Activated CD4-positive, alpha-beta T cell treated with anti-CD3 and anti-CD28 coated beads for 4 hours (primary cell): ENCODE measurements at regions not wholly inside any gene's neighbourhood (a gene's known extent, or its start where the extent isn't known, plus 50 kb on each side); places are given as distances from the start of the nearest gene placed in this dataset.

Source experiments
- DNase-seq, 2 donors: peaks; one replicate each; pipeline ENCODE4 v3.0.0-alpha.2; 2020

DNA sequence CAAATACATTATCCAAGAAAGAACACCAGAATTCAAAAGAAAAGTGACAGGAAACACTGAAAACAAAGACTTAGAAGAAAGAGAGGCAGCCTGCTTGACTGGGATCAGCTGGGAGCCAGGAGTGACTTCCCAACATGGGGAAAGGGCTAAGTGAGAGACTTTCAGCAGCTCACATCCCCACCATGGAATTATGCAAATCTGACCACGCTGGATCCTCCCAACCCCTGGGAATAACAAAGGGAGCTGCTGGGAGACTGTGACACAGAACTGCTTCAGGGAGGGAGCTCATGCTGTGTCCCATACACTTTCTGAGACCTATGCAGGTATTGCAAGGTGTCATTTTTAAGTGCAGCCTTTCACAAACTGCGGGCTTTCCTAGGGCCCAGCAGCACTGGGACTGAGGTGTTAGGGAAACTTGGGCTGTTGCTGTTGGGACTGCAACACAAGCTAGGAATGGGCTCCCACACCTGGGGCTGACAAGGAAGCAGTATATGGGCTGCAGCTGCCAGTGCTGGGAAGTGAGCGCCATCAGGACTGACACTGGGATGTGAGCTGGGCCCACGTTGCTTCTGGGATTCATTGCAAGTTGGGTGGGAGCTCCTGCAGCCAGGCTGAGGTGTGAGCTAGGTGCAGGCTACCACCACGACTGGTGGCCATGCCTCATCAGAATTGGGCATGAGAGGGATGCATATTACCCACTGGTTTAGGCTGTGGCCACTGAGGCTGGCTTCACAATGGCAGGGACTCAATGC is 139.1 kb downstream of the KDR start:
- DNase-seq: no peak

DNA sequence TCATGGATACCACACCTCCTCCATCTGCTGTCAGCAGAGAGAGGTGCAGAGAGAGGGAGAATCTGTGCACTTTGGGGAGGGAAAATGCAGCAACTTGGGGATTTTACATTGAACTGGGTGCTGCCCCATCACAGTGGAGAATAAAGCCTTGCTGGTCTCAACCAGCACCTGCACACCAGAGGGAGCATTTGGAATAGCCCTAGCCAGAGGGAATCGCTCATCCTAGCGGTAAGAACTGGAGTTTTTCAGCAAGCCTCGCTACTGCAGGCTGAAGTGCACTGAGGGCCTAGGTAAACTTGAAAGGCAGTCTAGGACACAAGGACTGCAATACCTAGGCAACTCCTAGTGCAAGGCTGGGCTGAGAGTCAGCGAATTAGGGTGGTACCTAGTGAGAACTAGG is 148.7 kb downstream of the KDR start:
- no peak for DNase-seq

DNA sequence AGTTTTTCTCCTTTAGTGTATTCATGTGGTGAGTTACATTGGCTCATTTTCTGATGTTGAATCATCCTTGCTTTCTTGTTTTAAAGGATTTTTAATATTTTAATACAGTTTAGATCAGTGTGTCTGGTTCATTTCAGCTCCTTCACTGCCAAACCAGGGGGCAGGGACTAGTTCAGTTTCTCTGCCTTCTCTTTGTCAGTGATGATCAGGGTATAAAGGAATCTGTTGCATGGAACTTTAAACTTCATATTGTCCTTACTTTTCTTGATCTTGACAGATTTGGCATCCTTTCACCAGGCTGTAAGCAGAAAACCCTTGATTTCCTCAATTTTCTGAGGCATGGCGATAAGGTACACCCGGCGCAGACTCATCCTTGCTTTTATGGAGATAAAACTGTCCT is 149.4 kb downstream of the KDR start:
- DNase-seq: no peak

DNA sequence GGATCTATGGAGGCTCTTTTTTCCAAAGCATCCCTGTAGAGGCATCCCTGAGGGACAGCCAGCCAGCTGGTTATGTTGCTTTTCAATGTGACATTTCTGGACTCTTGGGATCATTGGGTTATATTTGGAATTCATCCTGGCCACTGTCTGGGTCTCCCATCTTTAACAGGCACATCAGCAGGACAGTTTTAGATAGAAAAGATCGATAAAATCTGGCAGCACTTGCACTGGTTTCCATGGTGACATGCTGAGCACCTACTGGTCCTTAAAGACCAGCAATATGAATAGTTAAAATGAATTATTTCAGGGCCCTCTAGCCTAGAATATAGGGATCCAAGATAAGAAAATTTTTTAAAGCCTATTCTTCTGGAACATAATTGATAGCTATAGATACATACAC is 151.6 kb downstream of the KDR start:
- no peak for DNase-seq

DNA sequence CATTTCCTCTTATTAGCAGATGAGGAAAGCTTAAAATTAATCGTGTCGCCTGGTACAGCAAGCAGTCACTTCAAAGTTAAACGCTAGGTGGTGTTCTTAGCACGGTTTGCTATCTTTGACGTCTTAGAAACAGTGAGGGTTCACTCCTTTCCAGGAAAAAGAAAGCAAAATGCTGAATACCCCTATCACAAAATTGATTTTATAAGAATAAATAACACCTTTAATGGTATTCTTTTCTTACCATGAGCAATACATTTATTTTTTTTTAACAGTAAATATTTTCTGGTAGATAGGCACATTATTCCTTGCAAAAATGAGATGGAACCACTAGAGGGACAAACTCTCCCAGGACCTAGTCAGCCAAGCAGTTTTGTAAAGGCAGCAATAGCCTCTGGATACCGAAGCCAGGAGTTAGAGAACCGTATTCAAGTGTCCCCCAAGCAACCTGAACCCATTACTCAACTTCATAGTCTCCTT is 153.9 kb downstream of the KDR start:
- DNase-seq: no peak

DNA sequence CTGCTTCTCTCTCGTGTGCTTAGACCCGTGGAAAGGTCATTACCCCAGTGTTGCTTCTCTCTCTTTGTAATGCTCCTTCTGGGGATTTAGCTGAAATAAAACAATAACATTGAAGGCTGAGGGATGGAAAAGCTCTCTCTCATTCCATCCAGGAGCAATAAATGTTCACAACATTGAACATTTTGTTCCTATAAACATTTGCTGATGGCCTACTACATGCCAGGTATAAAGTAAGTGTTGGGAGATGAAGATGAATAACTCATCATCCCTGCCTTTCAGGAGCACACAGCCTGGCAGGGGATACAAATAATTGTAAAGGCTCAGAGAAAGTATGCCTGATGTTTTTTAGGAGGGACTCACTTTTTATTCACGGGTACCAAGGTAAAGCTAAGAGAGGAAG is 158.1 kb downstream of the KDR start:
- DNase-seq: no peak

DNA sequence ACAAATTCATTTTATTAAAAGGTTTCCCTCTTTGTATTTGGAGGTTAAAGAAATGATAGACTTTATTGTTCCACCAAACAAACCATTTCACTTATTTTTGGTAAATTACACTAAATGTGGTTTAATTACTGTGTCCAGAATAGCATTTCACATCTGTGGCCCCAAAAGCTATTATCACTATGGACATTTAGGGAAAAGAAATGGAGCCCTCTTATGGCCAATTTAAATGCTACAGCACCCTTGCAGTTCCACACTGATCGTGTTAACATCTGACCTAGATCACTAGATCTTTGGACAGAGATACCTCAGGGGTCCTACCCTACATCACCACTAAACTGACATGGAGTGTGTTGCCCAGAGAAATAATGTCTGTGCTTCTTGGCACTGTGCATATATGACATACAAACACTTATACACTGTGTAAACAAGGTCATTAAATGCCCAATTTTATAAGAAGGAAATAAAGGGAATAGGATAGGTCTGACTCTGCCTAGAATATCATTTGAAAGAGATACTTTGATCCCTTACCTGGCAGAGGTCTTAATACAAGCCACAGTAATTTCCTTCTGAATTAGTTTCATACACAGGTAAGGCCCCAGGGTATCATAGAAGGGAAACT is 163.9 kb downstream of the KDR start:
- DNase-seq: no peak

DNA sequence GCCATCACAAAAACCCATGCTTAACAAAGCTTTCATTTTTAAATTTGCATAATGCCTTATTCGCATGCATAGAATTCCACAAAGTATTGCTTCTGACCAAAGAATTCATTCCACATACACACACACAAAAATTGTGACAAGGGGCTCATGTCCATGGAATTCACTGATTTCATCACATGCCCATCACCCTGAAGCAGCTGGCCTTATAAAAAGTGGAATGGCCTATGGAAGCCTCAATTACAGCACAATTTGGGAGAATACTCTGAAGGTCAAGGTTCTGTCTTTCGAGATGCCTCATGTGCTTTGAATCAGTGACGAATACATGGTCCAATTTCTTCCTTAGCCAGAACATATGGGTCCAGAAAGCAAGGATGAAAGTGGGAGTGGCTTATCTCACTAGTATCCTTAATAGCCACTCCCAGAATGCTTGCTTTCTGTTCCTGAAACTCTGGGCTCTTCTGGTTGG is 165.7 kb downstream of the KDR start:
- DNase-seq: no peak

DNA sequence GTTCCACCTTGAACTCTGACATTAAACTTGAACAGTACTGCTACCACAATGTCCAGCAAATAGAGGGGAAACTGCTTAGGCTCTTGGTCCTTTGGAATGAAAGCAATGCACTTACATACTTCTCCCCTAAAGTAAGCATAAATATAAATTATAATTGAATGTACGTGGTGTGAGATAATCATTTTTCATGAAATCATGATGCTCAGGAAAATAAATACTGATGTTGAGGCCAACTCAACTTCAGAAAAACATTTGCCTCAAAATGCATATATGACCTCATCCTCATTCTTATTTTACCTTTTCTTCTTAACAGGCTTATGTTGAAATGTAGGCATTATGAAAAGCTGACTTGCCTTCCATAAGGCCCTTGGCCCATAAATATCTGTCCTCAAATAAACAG is 166.3 kb downstream of the KDR start:
- no peak for DNase-seq

DNA sequence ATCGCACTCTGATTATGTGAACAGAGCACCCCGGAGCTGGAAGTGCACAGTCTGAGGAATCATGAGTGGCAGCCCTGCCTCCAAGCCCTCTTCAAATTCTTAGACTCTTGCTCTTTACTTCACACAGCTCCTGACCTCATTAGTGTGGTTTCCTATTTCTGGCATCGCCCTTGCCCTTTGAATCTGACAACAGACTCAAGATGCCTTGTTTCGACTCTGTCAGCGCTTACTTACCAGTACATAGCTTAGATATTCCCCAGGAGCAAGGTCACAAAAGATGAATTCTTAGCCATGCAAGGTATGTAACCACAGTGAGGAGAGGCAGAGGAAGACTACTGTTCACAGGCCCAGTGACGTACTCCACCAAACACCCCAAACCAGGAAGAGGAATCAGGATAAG is 167.2 kb downstream of the KDR start:
- no peak for DNase-seq

DNA sequence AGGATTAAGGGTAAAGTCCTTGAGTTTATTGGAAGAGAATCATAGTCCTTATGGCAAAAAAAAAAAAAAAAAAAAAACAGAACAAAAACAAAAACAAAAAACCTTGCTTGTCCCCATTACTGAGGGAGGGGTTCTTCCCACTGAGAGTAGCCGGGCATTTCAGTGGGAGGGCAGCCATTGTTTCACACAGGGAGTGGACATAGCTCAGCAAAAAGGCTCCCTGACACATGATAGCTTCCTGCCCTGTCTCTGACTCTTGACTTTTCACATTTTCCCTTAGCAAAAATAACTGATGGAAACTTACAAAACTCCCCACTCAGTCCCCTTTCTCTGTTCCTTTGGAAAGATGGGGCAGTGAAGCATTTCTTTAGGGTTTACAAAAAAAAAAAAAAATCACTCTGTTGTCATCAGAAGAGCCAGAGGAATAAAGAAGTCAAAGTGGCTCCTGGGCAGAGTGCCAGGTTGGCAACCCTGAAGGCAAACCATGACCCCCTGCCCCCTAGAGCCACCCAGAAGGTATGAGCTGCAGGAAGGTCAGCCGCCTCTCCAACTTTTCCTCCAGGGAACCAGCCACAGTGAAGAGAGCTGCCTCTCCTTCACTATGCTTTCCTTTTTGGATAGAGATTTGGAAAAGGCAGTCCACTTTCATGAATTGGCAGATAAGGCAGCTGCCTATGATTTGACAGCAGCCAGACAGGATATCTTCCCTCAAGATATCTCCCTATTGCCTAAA is 170.6 kb downstream of the KDR start:
- no peak for DNase-seq

DNA sequence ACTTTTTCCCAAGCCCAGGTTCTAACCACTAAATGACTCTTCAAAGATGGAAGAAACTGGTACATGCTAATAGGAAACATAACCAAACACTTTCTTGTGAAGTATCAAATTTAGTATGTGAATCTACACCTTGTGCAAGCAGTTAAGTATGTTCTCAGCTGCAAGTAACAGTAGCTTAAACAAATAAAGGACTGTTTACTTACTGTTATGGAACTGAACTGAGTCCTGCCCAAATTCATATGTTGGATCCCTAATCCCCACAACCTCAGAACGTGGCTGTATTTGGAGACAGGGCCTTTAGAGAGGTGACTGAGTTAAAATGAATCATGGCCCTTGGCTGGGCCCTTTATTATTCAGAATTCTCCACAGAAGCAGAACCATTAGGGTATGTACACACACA is 178.7 kb downstream of the KDR start:
- no peak for DNase-seq

DNA sequence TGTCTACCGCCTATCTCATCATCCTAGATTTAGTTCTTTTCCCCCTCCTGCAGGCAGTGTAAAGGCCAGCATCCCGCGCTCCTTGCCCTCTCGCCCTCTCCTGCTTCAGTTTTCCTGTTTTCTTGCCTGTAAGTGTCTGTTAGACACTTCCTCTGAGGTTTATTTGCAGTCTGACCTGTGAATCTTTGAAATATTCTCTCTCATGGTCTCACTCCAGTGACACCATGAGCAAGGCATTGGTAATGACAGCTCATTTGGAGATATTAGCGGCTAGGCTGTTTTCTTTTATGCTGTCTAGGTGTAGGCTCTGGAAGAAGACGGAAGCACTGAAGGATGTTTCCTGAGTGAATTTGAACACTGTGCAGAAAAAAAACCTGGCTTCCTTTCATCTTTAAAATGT is 179.6 kb downstream of the KDR start:
- DNase-seq: no peak

DNA sequence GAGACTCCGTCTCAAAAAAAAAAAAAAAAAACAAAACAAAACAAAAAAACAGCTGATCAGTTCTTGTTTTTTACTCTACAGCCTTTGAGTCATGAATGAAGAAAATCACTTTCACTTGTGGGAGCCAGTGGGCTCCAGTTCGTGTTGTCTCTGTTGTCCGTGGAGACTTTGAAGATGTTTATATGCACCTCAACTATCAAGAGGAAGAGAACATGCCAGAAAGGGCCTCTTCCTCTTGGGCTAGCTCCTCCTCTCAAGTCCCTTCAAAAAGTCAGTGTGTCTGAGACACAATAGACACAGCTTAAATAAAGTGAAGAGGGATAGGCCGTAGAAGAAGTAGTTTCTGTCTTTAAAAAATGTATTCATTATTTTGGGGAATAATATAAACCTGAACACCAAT is 182.7 kb downstream of the KDR start:
- peak in 1 of 2 donors; percentile 12 for DNase-seq

DNA sequence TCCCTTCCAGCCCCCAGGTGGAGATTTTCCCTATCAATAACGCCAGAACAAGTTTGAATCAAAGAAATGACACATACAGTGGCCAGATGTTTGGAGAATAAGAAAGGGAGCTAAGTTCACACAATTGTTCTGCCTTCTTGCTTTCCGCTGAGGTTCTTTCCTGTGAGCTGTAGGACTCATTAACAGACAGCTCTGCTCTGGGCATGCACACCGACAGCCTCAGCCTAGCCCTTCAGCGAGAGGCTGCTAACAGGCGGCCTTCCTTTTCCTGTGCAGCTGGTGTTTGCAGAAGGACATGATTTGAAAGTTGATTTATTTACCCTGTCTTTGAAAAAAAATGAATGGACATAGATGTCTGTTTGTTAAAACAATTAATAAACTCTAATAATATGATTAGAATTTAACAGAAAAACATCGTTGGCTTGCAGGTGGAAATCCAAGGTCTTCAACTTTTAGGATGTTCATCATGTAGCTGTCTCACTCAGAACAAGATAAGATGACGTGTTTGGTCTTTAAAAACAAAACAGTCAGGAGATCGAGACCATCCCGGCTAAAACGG is 183.3 kb downstream of the KDR start:
- DNase-seq: peak in 1 of 2 donors; percentile 25

DNA sequence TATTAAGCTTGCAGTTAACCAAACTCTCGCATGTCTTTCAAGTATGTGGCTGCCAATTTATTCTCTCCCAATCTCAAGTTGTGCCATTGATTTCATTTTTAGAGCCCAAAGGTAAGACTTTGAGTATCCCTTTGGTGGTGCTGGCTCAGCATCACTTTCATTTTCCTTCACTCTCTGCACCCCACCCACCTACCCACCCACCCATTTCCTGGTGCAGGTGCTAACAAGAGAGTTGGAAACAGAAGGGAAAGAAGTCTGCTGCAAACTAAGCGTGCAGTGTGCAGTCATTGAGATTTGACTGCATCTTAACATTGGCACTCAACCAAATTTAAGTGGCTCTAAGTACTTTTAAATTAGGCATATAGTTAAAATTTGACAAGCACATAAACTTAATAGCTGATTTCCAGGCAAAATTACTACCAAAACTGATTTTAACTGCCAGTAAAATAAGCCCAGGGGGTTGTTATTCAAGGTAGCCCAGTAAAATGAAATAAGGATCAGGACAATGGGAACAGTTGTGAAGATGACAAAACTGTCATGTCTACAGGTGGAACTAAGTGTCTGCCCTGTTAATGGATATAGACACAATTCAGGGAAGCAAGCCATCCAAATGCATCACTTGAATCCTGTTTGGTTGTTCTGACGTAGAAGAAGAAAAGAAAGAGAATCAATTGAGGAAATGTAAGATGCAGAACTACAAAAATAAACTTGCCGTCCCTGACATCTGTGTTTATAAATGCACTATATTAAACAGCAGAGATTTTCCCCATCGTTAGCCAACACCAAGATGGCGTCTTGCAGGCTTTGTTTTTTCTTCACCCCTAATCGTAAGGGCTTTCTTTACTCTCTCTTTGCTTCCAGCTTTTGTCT is 184.2 kb downstream of the KDR start:
- peak; percentile 21 to 47 for DNase-seq

DNA sequence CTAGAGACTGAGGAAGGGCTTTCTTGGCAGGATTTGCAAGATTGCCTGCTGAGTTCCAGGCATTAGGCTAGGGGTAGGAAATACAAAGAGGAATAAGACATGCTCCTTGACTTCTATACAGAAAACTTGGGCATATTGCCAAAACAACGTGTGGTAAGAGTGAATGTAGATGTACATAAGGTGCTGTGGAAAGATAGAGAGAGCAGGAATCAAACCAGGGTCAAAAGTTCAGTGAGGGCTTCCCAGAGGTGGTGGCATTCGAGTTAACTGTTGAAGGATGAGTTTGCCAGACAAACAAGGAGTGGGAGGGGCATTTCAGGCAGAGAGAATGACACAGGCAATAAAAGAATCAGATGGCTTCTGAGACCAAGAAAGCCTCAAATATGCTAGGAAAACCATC is 187.9 kb downstream of the KDR start:
- no peak for DNase-seq

DNA sequence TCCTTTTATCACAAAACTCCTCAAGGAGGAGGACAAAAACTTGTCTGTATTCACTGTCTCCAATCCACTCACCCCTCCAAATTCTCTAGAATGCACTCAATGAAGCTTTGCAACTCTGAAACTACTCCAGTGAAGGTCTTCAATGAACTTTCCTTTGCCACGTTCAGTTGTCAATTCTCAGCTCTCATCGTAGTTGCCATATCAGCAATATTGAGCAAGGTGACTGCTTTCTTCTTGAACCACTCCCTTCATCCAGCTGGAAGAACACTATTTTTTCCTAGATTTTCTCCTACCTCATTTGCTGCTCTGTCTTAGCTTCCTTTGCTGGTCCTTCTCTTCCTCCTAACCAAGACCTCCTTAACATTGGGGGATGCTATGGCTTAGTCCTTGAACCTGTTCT is 191.8 kb downstream of the KDR start:
- DNase-seq: no peak

DNA sequence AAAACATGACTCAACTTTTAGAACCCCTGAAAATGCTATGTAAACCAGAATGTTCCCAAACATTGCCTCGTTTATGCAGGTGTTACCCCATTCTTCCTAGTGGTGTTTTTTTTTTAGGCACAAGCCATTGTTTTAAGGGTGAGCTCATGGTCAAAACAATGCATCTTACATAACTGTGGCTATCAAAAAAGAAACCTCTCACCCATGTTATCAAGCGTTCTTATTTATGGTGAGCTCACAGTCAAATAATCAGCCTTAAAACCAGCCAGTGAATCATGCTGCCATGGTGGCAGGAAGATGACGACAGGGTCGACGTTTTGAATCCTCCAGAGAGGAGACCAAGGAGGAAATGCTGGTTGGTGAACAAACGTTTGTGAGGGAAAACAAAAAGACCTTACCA is 195.2 kb downstream of the KDR start:
- no peak for DNase-seq

DNA sequence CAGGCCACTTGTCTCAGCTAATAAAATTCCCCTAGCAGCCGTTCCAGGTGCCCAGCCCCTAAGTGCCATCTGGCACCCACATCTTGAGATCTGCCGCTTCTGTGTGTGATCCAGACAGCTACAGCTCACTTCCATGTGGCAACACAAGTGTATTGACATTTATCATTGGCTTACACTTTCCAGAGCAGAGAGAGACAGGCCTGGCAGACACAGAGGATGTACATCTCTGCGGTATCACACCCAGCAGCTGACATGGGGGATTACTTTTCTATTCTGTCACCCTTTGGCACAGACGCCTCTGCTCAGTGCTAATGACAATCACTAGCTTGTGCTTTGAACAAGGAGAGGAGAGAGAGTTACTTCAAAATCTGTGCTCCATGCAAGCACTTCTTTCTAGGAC is 195.9 kb downstream of the KDR start:
- DNase-seq: no peak

DNA sequence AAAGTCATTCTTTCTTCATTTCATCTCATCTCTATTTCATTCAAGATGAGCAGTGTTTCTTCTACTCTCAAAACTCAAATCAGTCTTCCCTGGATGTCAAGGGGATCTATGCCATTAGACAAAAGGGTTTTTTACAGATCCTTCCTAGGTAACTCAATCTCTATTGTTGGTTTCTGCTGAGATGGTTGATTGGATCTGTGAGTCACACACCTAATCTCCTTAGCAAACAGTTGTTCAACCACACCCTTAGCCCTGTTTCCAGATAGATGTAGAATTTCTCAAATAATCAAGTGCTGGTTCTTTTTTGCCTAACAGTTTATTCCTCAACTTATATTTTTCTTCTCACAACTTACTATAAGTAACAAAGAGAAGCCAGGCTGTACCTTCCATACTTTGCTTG is 200.5 kb downstream of the KDR start:
- DNase-seq: no peak

DNA sequence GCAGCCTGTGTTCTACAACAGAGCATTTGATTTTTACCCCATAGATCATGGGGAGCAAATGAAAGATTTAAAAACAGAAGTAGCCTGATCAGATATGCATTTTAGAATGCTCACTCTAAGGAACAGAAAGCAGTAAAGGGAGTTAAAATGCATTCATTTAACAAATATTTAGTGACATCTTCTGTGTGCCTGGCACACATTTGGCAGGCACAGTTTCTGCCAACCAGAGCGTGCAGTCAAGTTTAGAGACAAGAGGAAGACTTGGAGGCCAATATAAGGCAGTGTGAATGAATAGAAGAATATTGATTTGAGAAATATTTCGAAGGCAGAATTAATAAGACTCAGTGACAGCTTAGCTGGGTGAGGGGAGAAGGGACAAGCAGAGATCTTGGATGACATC is 210.1 kb downstream of the KDR start:
- no peak for DNase-seq

DNA sequence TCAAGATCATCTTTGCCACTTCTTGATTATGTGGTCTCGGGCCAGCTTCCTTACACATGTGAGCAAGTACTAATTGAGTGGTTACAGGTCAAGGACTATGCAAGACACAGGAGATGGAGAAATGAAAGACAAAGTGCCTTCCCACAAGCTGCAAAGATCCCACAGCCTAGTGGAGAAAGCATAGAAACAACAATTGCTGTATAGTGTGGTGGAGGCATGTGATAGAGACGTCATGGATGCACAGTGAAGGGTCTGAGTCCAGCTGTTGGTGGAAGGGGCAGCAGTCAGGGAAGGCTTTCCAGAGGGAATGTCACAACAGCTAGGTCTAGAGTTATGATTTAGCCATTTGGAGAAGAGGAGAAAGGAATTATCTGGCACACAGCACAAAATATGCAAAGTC is 210.6 kb downstream of the KDR start:
- no peak for DNase-seq
